IMR-90 (cell line): ENCODE measurements at regions not wholly inside any gene's neighbourhood (a gene's known extent, or its start where the extent isn't known, plus 50 kb on each side); places are given as distances from the start of the nearest gene placed in this dataset.

Experiments
- ATAC-seq: fragments of 200-7000 bp; cut with Tn5 transposase; 2 replicates; pipeline ENCODE4 v1.9.1; 2020; ENCODE audit warnings: low read depth, mild to moderate bottlenecking, moderate library complexity
- BruUV-seq: library from RNA; stranded (reverse); fragments of 400-500 nt; replicated peaks from 2 replicates; lab custom pipeline; 2021; lab: Mats Ljungman, UMichigan
- CTCF ChIA-PET: fragments of 300-600 bp; formaldehyde crosslinking; extraction: SDS; loops from one replicate; lab custom pipeline; 2021; ENCODE audit warnings: antibody characterized with exemption; lab: Yijun Ruan, JAX
- POLR2A ChIA-PET: fragments of 300-600 bp; sonication (Branson Sonifier 250); formaldehyde crosslinking; loops from one replicate; lab custom pipeline; 2022; ENCODE audit warnings: antibody characterized with exemption; ENCODE audit not compliant: unreplicated experiment; lab: Charles Lee
- DNase-seq: peaks from one replicate; pipeline ENCODE4 v3.0.0; 2013
- H2AFZ ChIP-seq: replicated peaks from 2 replicates; pipeline ENCODE3; 2013; ENCODE audit warnings: low read length, mild to moderate bottlenecking; ENCODE audit not compliant: poor library complexity
- H2AK5ac ChIP-seq: 2 replicates; pipeline ENCODE4 v1.6.1; 2013; ENCODE audit warnings: low read depth, low read length, inconsistent platforms
- H2AK9ac ChIP-seq: replicated peaks from 2 replicates; pipeline ENCODE3; 2013; ENCODE audit warnings: mild to moderate bottlenecking, low read depth, low read length, moderate library complexity; ENCODE audit not compliant: poor library complexity
- H2BK120ac ChIP-seq: 2 replicates; pipeline ENCODE4 v1.6.1; 2013; ENCODE audit warnings: low read depth, low read length, inconsistent platforms
- H2BK15ac ChIP-seq: 3 replicates; pipeline ENCODE4 v1.6.1; 2013; ENCODE audit warnings: low read depth, low read length, inconsistent platforms
- H2BK20ac ChIP-seq: 2 replicates; pipeline ENCODE4 v1.6.1; 2013; ENCODE audit warnings: low read depth, mild to moderate bottlenecking, inconsistent platforms, low read length, moderate library complexity
- H2BK5ac ChIP-seq: 2 replicates; pipeline ENCODE4 v1.6.1; 2013; ENCODE audit warnings: mild to moderate bottlenecking, low read depth, low read length, inconsistent platforms; ENCODE audit not compliant: poor library complexity, severe bottlenecking
- H3K14ac ChIP-seq: replicated peaks from 2 replicates; pipeline ENCODE4 v1.6.1; 2013; ENCODE audit warnings: low read depth, low read length, inconsistent platforms
- H3K18ac ChIP-seq: 2 replicates; pipeline ENCODE4 v1.6.1; 2013; ENCODE audit warnings: low read depth, low read length, control low read depth
- H3K23ac ChIP-seq: 2 replicates; pipeline ENCODE4 v1.6.1; 2013; ENCODE audit warnings: low read depth, low read length, inconsistent platforms
- H3K27ac ChIP-seq: 2 replicates; pipeline ENCODE4 v1.5.1; 2013; ENCODE audit warnings: mild to moderate bottlenecking, control low read depth, low read length; ENCODE audit not compliant: insufficient read depth
- H3K27me3 ChIP-seq: 2 replicates; pipeline ENCODE4 v1.6.1; 2013; ENCODE audit warnings: low read length; ENCODE audit not compliant: control insufficient read depth, insufficient read depth
- H3K36me3 ChIP-seq: 2 replicates; pipeline ENCODE4 v1.6.1; 2013; ENCODE audit warnings: low read length, mixed read lengths; ENCODE audit not compliant: control insufficient read depth, insufficient read depth
- H3K4ac ChIP-seq: 2 replicates; pipeline ENCODE4 v1.6.1; 2013; ENCODE audit warnings: low read depth, low read length, inconsistent platforms
- H3K4me1 ChIP-seq: 2 replicates; pipeline ENCODE4 v1.6.1; 2013; ENCODE audit warnings: low read length, mixed read lengths; ENCODE audit not compliant: control insufficient read depth, insufficient read depth
- H3K4me2 ChIP-seq: 2 replicates; pipeline ENCODE4 v1.6.1; 2013; ENCODE audit warnings: low read depth, mild to moderate bottlenecking, control low read depth, low read length, moderate library complexity
- H3K4me3 ChIP-seq: 2 replicates; pipeline ENCODE4 v1.5.1; 2013; ENCODE audit warnings: low read depth, mild to moderate bottlenecking, control low read depth, low read length, moderate library complexity; ENCODE audit not compliant: insufficient read depth
- H3K56ac ChIP-seq: 2 replicates; pipeline ENCODE4 v1.6.1; 2013; ENCODE audit warnings: low read length, inconsistent platforms; ENCODE audit not compliant: insufficient read depth; ENCODE audit errors: extremely low read depth
- H3K79me1 ChIP-seq, 2 experiments: 2 replicates each; pipeline ENCODE4 v1.6.1; 2013; ENCODE audit warnings: low read length in 2 of 2, inconsistent platforms in 1 of 2, low read depth in 1 of 2
- H3K9ac ChIP-seq: 2 replicates; pipeline ENCODE4 v1.6.1; 2013; ENCODE audit warnings: low read depth, low read length, control low read depth
- H3K9me1 ChIP-seq: 2 replicates; pipeline ENCODE4 v1.6.1; 2013; ENCODE audit warnings: low read length, inconsistent platforms; ENCODE audit not compliant: insufficient read depth
- H3K9me3 ChIP-seq: 2 replicates; pipeline ENCODE4 v1.6.1; 2013; ENCODE audit warnings: low read length; ENCODE audit not compliant: control insufficient read depth, insufficient read depth
- H4K20me1 ChIP-seq: 2 replicates; pipeline ENCODE4 v1.6.1; 2013; ENCODE audit warnings: low read length, inconsistent platforms; ENCODE audit not compliant: insufficient read depth
- H4K5ac ChIP-seq: 2 replicates; pipeline ENCODE4 v1.6.1; 2013; ENCODE audit warnings: mild to moderate bottlenecking, low read depth, low read length, control low read depth
- H4K8ac ChIP-seq, 2 experiments: 2 replicates each; pipeline ENCODE4 v1.6.1; 2013; ENCODE audit warnings: low read depth in 2 of 2, low read length in 2 of 2, control low read depth in 1 of 2, inconsistent platforms in 1 of 2
- H4K91ac ChIP-seq: 2 replicates; pipeline ENCODE4 v1.6.1; 2013; ENCODE audit warnings: low read depth, low read length, inconsistent platforms; ENCODE audit not compliant: insufficient read depth
- MAZ ChIP-seq: IDR thresholded peaks from 2 replicates; pipeline ENCODE4 v1.6.1; 2012; ENCODE audit warnings: low read depth, mild to moderate bottlenecking, low read length, improper control_type of control experiment, moderate library complexity, borderline replicate concordance
- WGBS, 2 experiments: methylation state at CpG; one replicate each; pipeline versions ENCODE4 v1.1.5 to v1.1.7; 2013; ENCODE audit warnings: missing lambda C conversion rate in 2 of 2; ENCODE audit not compliant: insufficient read length in 1 of 2; ENCODE audit errors: extremely low coverage in 2 of 2; 5-methylcytosine and 5-hydroxymethylcytosine counted together
- dilution Hi-C: fragments of 300-500 bp; cut with HindIII; formaldehyde crosslinking; loops from one replicate; pipeline ENCODE4 v1.14.3; 2018; ENCODE audit warnings: low sequenced_read_pairs; ENCODE audit not compliant: unreplicated experiment
- in situ Hi-C: fragments of 300-500 bp; cut with MboI; formaldehyde crosslinking; loops from 3 replicates; pipeline ENCODE4 v1.14.3; 2019; ENCODE audit warnings: low sequenced_read_pairs, inconsistent platforms, mixed read lengths
- intact Hi-C: fragments of 100-400 bp; cut with micrococcal nuclease; formaldehyde crosslinking; loops from 2 replicates; pipeline ENCODE4 v1.10.0; 2022
- TF ChIP-seq, protein P1 (sequence below): fragments of 150-350 bp; IDR thresholded peaks from 2 replicates; pipeline ENCODE4 v1.6.1; 2017; ENCODE audit warnings: mild to moderate bottlenecking, antibody characterized with exemption, low read length, low read depth

GRCh38 chr2:15082105-15083058, 449.9 kb downstream of the LRATD1 start:
- BruUV-seq: no TSS peak
- POLR2A ChIA-PET: no interaction called here
- in situ Hi-C loops: no loop called here

More at GRCh38 chr2:15082105-15083058, 449.9 kb downstream of the LRATD1 start:
- DNase-seq: no peak
- no peak overlapping the region for H3K4ac ChIP-seq
- H3K9me3 ChIP-seq: no peaks in the 10 kb centered on the region
- H2BK15ac ChIP-seq: no peak overlapping the region
- CTCF ChIA-PET: interaction anchor here (0.7 kb wide), 1 partner anchor 26 kb away, joined by 3 read pairs; no protein-coding TSS in a partner anchor
- H3K23ac ChIP-seq: no peak overlapping the region
- H2AFZ ChIP-seq: no peak overlapping the region
- H2BK5ac ChIP-seq: no peak overlapping the region
- ATAC-seq: no peak
- no peak overlapping the region for H3K27ac ChIP-seq
- no peak overlapping the region for H2AK9ac ChIP-seq
- WGBS, 2 experiments: 20% methylated on average over 1 of the region's 5 CpGs; no CpG with 5 or more reads in 1 of the 2 experiments
- no peak overlapping the region for H2BK20ac ChIP-seq
- H4K8ac ChIP-seq: no peak overlapping the region
- dilution Hi-C loops: no loop called here
- no peak for TF ChIP-seq MAZ
- TF ChIP-seq, protein P1, sequence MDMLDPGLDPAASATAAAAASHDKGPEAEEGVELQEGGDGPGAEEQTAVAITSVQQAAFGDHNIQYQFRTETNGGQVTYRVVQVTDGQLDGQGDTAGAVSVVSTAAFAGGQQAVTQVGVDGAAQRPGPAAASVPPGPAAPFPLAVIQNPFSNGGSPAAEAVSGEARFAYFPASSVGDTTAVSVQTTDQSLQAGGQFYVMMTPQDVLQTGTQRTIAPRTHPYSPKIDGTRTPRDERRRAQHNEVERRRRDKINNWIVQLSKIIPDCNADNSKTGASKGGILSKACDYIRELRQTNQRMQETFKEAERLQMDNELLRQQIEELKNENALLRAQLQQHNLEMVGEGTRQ: 0 out of 2 replicates have a peak, but pooled peaks have one; percentile 6
- no peaks in the 10 kb centered on the region for H3K9me1 ChIP-seq
- no peak overlapping the region for H4K5ac ChIP-seq
- no peak overlapping the region for H4K91ac ChIP-seq
- no peak overlapping the region for H2BK120ac ChIP-seq
- no peak overlapping the region for H3K9ac ChIP-seq
- H3K4me1 ChIP-seq: no peaks in the 10 kb centered on the region
- intact Hi-C loops: no loop called here
- no peak overlapping the region for H3K18ac ChIP-seq
- no peak overlapping the region for H2AK5ac ChIP-seq
- H3K27me3 ChIP-seq: no peaks in the 10 kb centered on the region
- H3K56ac ChIP-seq: no peak overlapping the region
- H3K79me1 ChIP-seq: no peaks in the 10 kb centered on the region
- no peaks in the 10 kb centered on the region for H4K20me1 ChIP-seq
- no peaks in the 10 kb centered on the region for H3K36me3 ChIP-seq
- no peak overlapping the region for H3K4me2 ChIP-seq
- H3K14ac ChIP-seq: no peak overlapping the region
- no peak overlapping the region for H3K4me3 ChIP-seq
